Psoas muscle (tissue), 7 donors: ENCODE measurements at regions not wholly inside any gene's neighbourhood (a gene's known extent, or its start where the extent isn't known, plus 50 kb on each side); places are given as distances from the start of the nearest gene placed in this dataset.

Experiments used
- ATAC-seq, 4 donors: fragments of 200-7000 bp; cut with Tn5 transposase; one replicate each; pipeline ENCODE4 v1.9.1; 2020; ENCODE audit warnings: moderate library complexity in 3 of 4, mild to moderate bottlenecking in 2 of 4
- DNase-seq, 2 donors: peaks; one replicate each; pipeline ENCODE4 v3.0.0-alpha.2; 2020
- H3K27ac ChIP-seq: fragments of 200-600 bp; one replicate; pipeline ENCODE4 v1.8.0; 2022
- H3K27me3 ChIP-seq, 3 donors: fragments of 200-600 bp in 1 of 3; one replicate each; pipeline versions ENCODE4 v1.6.1 to v1.8.0; 2013 to 2022; ENCODE audit warnings: low read length in 2 of 3, mild to moderate bottlenecking in 2 of 3, moderate library complexity in 1 of 3; ENCODE audit not compliant: insufficient read depth in 3 of 3
- H3K36me3 ChIP-seq, 2 donors: fragments of 200-600 bp in 1 of 2; one replicate each; pipeline versions ENCODE4 v1.6.1 to v1.8.0; 2013 to 2022; ENCODE audit warnings: low read depth in 1 of 2, mild to moderate bottlenecking in 1 of 2, moderate library complexity in 1 of 2; ENCODE audit not compliant: insufficient read depth in 1 of 2
- H3K4me1 ChIP-seq: fragments of 200-600 bp; one replicate; pipeline ENCODE4 v1.8.0; 2022
- H3K4me3 ChIP-seq: fragments of 200-600 bp; one replicate; pipeline ENCODE4 v1.8.0; 2022; ENCODE audit warnings: mild to moderate bottlenecking
- H3K9me3 ChIP-seq: fragments of 200-600 bp; one replicate; pipeline ENCODE4 v1.8.0; 2022
- WGBS, 3 donors: extraction: QIAGEN DNeasy Blood & Tissue Kit; methylation state at CpG; one replicate each; pipeline versions ENCODE4 v1.1.6 to v1.1.7; 2013; 5-methylcytosine and 5-hydroxymethylcytosine counted together
- intact Hi-C, 2 donors: fragments of 100-400 bp; cut with DNase I; formaldehyde crosslinking; loops; one replicate each; pipeline versions ENCODE4 v1.11.0 to v1.14.2; 2022
- TF ChIP-seq, protein P1 (sequence below): fragments of 200-600 bp; IDR thresholded peaks from one replicate; pipeline ENCODE4 v1.8.0; 2022; ENCODE audit warnings: antibody characterized with exemption
- donor health status: healthy with polysubstance abuse.
- donor health status: DM: no; HTN: no; CAD: no; lungs with moderate emphysema.
- donor health status: Bipolar disorder and iron deficiency.
- donor health status: healthy.
- donor health status: DM: yes; HTN: yes; CAD: no.
- donor health status: DM: no; HTN: no; CAD: no.
- donor health status: DM: yes; HTN: yes; CAD: no.

DNA sequence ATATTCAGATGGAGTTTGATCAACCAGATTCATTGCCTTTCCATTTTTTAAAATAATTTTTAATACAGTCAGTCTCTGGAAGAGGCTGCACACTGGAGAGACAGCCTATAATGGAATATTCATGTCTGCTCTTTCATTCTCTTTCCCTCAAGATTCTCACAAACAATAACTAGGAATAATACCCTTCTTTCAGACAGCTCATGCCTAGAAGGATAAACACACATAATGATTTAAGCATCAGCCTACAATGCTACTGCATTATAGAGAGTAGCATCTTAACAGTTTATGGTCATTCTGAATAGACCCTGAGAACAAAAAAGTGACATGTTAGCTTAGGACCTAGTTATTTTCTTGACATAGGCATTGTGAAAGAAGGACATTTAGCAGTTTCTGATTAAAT is 1692.3 kb downstream of the GRIK2 start:
- H3K9me3 ChIP-seq = no peaks in the 10 kb centered on the region
- intact Hi-C loops = no loop called here

DNA sequence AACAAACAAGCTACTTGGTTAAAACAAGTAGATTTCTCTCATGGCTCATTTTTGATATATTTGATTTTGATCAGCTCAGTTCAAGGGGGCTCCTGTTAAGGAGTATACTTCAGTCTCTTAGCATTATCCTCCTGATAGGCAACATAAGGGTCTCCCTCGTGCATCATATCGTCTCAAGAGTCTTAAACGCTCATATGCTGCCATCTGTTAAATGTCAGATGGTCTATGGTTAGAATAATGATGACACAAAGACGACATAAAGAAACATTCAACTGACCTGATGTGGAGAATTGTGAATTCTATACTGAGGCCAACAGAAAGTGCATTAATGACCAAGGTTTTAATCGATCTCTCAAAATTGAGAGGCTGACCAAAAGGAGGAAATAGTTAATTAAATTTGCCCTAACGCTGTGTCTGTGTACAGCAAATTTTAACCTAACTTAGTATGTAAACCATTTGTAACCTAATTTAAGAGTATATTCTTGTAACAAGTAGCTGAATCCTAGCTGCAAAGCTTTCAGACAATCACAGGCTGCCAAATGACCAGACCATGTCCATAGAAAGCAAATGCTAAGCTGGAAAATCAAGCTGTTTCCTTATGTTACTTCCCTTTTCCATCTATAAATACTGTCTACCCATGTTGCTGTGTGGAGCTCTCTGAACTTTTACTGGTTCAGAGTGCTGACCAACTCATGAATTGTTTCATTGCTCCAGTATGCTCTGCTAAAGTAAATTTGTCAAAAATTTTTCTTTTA is 1688.5 kb downstream of the GRIK2 start:
- WGBS, 3 donors = 72 to 79% (median 78%) methylated on average over 6 of the region's 6 CpGs
- DNase-seq = no peak
- intact Hi-C loops = no loop called here

More for the DNA sequence above, 1692.3 kb downstream of the GRIK2 start:
- no peak for DNase-seq
- no peaks in the 10 kb centered on the region for H3K4me1 ChIP-seq
- H3K4me3 ChIP-seq = no peak overlapping the region
- H3K27me3 ChIP-seq = no peaks in the 10 kb centered on the region
- H3K27ac ChIP-seq = no peak overlapping the region
- ATAC-seq = no peak
- no peaks in the 10 kb centered on the region for H3K36me3 ChIP-seq
- TF ChIP-seq, protein P1, sequence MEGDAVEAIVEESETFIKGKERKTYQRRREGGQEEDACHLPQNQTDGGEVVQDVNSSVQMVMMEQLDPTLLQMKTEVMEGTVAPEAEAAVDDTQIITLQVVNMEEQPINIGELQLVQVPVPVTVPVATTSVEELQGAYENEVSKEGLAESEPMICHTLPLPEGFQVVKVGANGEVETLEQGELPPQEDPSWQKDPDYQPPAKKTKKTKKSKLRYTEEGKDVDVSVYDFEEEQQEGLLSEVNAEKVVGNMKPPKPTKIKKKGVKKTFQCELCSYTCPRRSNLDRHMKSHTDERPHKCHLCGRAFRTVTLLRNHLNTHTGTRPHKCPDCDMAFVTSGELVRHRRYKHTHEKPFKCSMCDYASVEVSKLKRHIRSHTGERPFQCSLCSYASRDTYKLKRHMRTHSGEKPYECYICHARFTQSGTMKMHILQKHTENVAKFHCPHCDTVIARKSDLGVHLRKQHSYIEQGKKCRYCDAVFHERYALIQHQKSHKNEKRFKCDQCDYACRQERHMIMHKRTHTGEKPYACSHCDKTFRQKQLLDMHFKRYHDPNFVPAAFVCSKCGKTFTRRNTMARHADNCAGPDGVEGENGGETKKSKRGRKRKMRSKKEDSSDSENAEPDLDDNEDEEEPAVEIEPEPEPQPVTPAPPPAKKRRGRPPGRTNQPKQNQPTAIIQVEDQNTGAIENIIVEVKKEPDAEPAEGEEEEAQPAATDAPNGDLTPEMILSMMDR = no peak

DNA sequence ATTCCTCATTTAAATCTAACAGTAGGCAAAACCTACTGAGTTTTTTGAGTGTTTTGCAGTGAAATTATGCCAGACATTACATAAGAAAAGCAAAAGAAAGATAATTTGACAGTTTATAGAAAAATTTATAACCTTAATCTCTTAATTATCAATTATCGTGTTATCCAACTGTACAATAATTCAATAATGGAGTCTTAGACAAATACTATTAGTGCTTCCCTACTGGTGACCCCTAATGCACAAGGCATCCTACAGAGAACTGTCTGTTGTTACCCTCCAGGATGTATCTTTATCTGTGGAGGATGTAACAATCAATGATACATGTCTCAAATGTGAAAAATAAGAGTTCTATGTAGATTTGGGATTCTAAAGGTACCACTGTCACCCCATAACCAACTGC is 1687.6 kb downstream of the GRIK2 start:
- 89 to 93% (median 90%) methylated on average over 1 of the region's 1 CpG for WGBS, 3 donors
- H3K4me1 ChIP-seq = no peaks in the 10 kb centered on the region
- no peak overlapping the region for H3K27ac ChIP-seq
- TF ChIP-seq, protein P1 = no peak
- no peak overlapping the region for H3K4me3 ChIP-seq
- H3K9me3 ChIP-seq = no peaks in the 10 kb centered on the region
- no peak for DNase-seq
- no peaks in the 10 kb centered on the region for H3K36me3 ChIP-seq
- intact Hi-C loops = no loop called here
- H3K27me3 ChIP-seq = no peaks in the 10 kb centered on the region
- no peak for ATAC-seq

More for the DNA sequence above, 1688.5 kb downstream of the GRIK2 start:
- TF ChIP-seq, protein P1 = no peak
- no peak overlapping the region for H3K4me3 ChIP-seq
- H3K4me1 ChIP-seq = no peaks in the 10 kb centered on the region
- no peak overlapping the region for H3K27ac ChIP-seq
- no peaks in the 10 kb centered on the region for H3K9me3 ChIP-seq
- H3K27me3 ChIP-seq = no peaks in the 10 kb centered on the region
- H3K36me3 ChIP-seq = no peaks in the 10 kb centered on the region
- no peak for ATAC-seq

DNA sequence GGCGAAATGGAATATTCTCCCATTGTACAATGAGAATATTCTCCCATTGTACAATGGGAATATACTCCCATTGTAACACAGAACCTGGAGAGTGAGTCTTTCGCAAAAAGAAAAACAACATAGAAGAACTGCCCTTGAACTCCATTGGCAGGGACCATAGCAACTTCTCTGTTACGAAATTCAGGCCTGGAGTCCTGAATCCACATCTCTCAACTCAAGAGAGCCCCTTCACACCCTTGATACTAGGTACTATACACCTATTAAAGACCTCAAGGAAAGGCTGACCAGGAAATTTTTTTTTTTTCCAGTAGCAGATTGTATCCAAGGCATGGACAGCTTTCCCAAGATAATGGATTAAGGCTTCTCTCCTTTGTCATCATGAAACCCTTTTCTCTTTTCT is 1687.0 kb downstream of the GRIK2 start:
- no peak for ATAC-seq
- Histone ChIP-seq H3K4me1 (no peaks in the 10 kb centered on the region), H3K4me3 (no peak overlapping the region), H3K36me3 (no peaks in the 10 kb centered on the region), H3K27me3 (no peaks in the 10 kb centered on the region), H3K9me3 (no peaks in the 10 kb centered on the region), H3K27ac (no peak overlapping the region)
- intact Hi-C loops = no loop called here
- WGBS, 3 donors = 76 to 82% (median 78%) methylated on average over 3 of the region's 3 CpGs
- TF ChIP-seq, protein P1 = no peak
- DNase-seq = no peak

DNA sequence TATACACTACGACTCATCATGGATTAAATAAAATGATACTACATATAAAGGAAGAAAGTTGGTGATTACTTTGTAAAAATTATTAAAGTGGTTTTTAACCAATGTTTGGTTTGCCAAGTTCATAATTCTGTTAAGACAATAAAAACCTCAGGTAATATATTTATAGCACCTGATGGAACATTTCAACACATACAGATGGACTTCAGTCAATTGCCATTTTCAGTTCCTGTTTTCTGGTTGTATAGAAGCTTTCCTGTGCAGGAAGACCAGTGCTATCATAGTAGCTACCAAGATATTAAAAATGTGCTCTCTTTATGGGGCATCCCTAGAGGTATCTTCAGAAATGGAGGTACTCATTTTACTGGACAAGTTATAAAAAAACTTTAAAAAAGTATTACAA is 1686.4 kb downstream of the GRIK2 start:
- no peak overlapping the region for H3K4me3 ChIP-seq
- 81 to 85% (median 85%) methylated on average over 1 of the region's 1 CpG for WGBS, 3 donors
- H3K9me3 ChIP-seq = no peaks in the 10 kb centered on the region
- no peaks in the 10 kb centered on the region for H3K27me3 ChIP-seq
- ATAC-seq = no peak
- TF ChIP-seq, protein P1 = no peak
- H3K4me1 ChIP-seq = no peaks in the 10 kb centered on the region
- H3K36me3 ChIP-seq = no peaks in the 10 kb centered on the region
- intact Hi-C loops = no loop called here
- no peak overlapping the region for H3K27ac ChIP-seq
- no peak for DNase-seq
